ENCODE measurements at regions not wholly inside any gene's neighbourhood (a gene's known extent, or its start where the extent isn't known, plus 50 kb on each side); places are given as distances from the start of the nearest gene placed in this dataset.
"Not testable (repeated sequence)": the region's sequence is repeated elsewhere in the genome, so short reads cannot be mapped to it uniquely, and the experiment has no call there.

DNA sequence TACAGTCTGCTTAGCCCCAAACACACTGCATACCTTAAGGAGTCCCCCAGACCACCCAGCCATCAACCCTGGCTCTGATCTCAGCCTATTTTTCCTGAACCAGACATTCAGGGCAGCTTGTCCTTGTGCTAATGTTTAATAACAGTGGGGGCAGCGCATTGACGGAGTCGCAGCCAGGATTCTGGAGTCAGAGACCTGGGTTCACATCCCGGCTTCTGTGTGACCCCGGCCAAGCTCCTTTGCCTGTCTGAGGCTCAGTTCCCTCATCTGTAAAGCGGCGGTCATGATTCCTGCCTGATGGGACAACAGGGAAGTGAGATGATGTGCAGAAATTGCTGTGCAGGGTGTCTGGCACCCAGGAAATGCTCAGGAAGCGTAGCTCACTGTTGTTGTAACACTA, 63.1 kb downstream of the MATN1 start:
- H3K4me3 ChIP-seq (ENCODE audit: low read depth, low read length), result no peak overlapping the region
- no peak for TF ChIP-seq CTCF (IDR thresholded peaks at IDR 0.05; ENCODE audit: borderline replicate concordance, insufficient read depth, low read depth, low read length)

- TF ChIP-seq CTCF (IDR thresholded peaks at IDR 0.05; ENCODE audit: borderline replicate concordance, insufficient read depth, low read depth, low read length), result no peak
These were observed 63.7 kb downstream of the MATN1 start for GRCh38 chr1:30659702-30660101.

DNA sequence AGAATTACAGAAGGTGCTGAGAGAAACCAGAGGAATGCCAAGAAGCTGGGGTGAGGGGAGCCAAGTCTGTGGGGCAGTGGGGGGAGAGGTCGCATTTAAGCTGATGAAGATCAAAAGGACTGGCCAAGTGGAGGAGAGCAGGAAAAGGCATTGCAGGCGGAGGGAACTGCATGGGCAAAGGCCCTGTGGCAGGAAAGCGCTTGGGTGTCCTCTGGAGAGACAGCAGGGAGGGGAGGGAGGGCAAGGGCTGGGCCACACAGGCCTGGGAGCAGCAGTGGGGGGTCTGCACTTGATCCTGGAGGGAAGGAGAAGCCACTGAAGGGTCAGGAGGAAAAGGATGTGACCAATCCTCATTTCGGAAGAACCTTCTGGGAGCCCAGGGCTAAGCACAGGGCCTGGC, 65.0 kb downstream of the MATN1 start:
- H3K4me3 ChIP-seq (ENCODE audit: low read depth, low read length), result not testable (repeated sequence)

More at GRCh38 chr1:30659702-30660101, 63.7 kb downstream of the MATN1 start:
- no peak overlapping the region for H3K4me3 ChIP-seq (ENCODE audit: low read depth, low read length)

- no peak for TF ChIP-seq CTCF (IDR thresholded peaks at IDR 0.05; ENCODE audit: borderline replicate concordance, insufficient read depth, low read depth, low read length)
These were observed 65.4 kb downstream of the MATN1 start for GRCh38 chr1:30658014-30658336.

DNA sequence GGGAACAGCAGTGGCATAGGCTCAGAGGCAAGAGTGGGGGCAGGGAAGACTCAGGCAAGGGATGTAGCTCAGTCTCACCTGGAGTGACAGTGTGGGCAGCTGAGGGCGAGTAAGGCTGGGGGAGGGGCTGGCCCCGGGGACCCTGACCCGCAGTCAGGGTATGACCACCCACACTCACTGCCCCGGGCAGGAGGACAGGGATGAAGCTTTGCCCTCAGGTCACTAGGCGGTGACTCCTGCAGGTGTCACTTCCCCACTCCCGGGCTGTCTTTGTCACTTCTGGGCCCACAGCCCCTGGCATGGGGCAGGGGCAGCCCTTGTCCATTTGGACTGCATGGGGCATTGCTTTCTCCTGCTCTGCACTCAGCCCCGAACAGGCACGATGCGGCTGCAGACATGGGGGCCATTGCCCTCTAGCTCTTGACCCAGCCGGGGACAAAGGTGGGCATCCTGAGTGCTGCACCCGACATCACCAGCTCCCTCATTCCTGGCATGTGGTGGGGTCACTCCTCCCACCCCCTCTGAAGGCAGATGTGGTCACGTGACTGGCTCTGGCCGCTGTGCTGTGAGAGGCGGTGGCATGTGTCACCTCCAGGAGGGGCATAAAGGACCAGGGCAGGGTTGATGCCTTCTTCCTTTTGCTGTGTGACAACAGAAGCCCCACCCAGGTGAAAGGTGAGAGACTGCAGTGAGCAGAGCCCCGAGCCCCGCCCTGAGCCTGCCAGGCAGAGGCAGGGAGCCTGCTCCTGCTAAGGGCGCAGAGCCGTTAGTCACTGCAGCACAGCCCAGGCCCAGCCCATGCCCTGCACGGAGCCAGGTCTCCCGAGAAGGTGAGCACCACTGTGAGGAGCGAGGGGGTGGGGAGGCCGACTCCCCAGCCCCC, 66.0 kb downstream of the MATN1 start:
- TF ChIP-seq CTCF (IDR thresholded peaks at IDR 0.05; ENCODE audit: borderline replicate concordance, insufficient read depth, low read depth, low read length), result no peak
- no peak overlapping the region for H3K4me3 ChIP-seq (ENCODE audit: low read depth, low read length)

More at GRCh38 chr1:30658014-30658336, 65.4 kb downstream of the MATN1 start:
- H3K4me3 ChIP-seq (ENCODE audit: low read depth, low read length), result no peak overlapping the region

GRCh38 chr1:30656171-30656940, 67.0 kb downstream of the MATN1 start:
- no peak overlapping the region for H3K4me3 ChIP-seq (ENCODE audit: low read depth, low read length)
- no peak for TF ChIP-seq CTCF (IDR thresholded peaks at IDR 0.05; ENCODE audit: borderline replicate concordance, insufficient read depth, low read depth, low read length)

DNA sequence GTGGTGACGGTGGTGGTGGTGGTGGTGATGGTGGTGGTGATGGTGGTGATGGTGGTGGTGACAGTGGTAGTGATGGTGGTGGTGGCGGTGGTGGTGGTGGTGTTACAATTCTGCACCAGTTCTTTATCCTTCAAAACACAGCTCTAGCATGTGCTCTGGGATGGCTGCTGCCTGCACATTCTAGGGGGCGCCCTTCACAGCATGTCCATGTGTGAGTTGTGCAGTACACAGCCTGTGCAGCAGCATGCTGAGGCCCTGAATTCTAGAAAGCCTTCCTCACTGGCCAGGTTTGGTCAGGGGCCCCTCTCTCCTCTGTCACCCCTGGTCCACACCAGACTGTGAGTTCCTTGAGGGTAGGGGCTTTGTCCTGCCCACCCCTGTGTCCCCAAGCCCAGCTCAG, 67.7 kb downstream of the MATN1 start:
- no peak overlapping the region for H3K4me3 ChIP-seq (ENCODE audit: low read depth, low read length)
- no peak for TF ChIP-seq CTCF (IDR thresholded peaks at IDR 0.05; ENCODE audit: borderline replicate concordance, insufficient read depth, low read depth, low read length)

All from GM12875 (cell line).